H9 (cell line): ENCODE measurements at regions not wholly inside any gene's neighbourhood (a gene's known extent, or its start where the extent isn't known, plus 50 kb on each side); places are given as distances from the start of the nearest gene placed in this dataset.

ENCODE experiments used
- DNase-seq: peaks from one replicate; pipeline ENCODE4 v3.0.0-alpha.2; 2017
- H2AFZ ChIP-seq: one replicate; pipeline ENCODE4 v1.6.1; 2013; ENCODE audit warnings: mild to moderate bottlenecking, low read length, control low read depth, moderate library complexity
- H2AK5ac ChIP-seq: 2 replicates; pipeline ENCODE4 v1.6.1; 2013; ENCODE audit warnings: low read length, control low read depth, mixed read lengths; ENCODE audit not compliant: insufficient read length
- H2BK120ac ChIP-seq: one replicate; pipeline ENCODE4 v1.6.1; 2013; ENCODE audit warnings: low read depth, mild to moderate bottlenecking, low read length, control low read depth, inconsistent platforms; ENCODE audit not compliant: poor library complexity, severe bottlenecking
- H2BK12ac ChIP-seq: 2 replicates; pipeline ENCODE4 v1.6.1; 2013; ENCODE audit warnings: low read length, control low read depth, mixed read lengths, low read depth; ENCODE audit not compliant: insufficient read length
- H2BK15ac ChIP-seq: 2 replicates; pipeline ENCODE4 v1.6.1; 2013; ENCODE audit warnings: low read depth, low read length, control low read depth
- H2BK20ac ChIP-seq: one replicate; pipeline ENCODE4 v1.6.1; 2013; ENCODE audit warnings: low read depth, mild to moderate bottlenecking, low read length, control low read depth, inconsistent platforms; ENCODE audit not compliant: poor library complexity, severe bottlenecking
- H2BK5ac ChIP-seq: 2 replicates; pipeline ENCODE4 v1.6.1; 2013; ENCODE audit warnings: low read length, control low read depth, mixed read lengths; ENCODE audit not compliant: insufficient read length
- H3K14ac ChIP-seq: 2 replicates; pipeline ENCODE4 v1.6.1; 2013; ENCODE audit warnings: low read length, control low read depth; ENCODE audit not compliant: insufficient read depth
- H3K18ac ChIP-seq: 2 replicates; pipeline ENCODE4 v1.6.1; 2013; ENCODE audit warnings: low read depth, mild to moderate bottlenecking, mixed read lengths, low read length, control low read depth; ENCODE audit not compliant: insufficient read length
- H3K23ac ChIP-seq: 2 replicates; pipeline ENCODE4 v1.6.1; 2013; ENCODE audit warnings: low read length, control low read depth, mixed read lengths, low read depth; ENCODE audit not compliant: insufficient read length
- H3K23me2 ChIP-seq: 2 replicates; pipeline ENCODE4 v1.6.1; 2013; ENCODE audit warnings: low read depth, mild to moderate bottlenecking, mixed read lengths, low read length, control low read depth; ENCODE audit not compliant: insufficient read length, poor library complexity, severe bottlenecking
- H3K27ac ChIP-seq: 2 replicates; pipeline ENCODE4 v1.5.1; 2013; ENCODE audit warnings: low read length, control low read depth, mixed read lengths, low read depth; ENCODE audit not compliant: insufficient read length
- H3K27me3 ChIP-seq: 2 replicates; pipeline ENCODE4 v1.6.1; 2013; ENCODE audit warnings: low read length, control low read depth, inconsistent platforms; ENCODE audit not compliant: insufficient read depth
- H3K4ac ChIP-seq: 2 replicates; pipeline ENCODE4 v1.6.1; 2013; ENCODE audit warnings: low read depth, mild to moderate bottlenecking, control low read depth, inconsistent platforms, low read length, moderate library complexity
- H3K4me1 ChIP-seq: 2 replicates; pipeline ENCODE4 v1.6.1; 2013; ENCODE audit warnings: low read length, control low read depth, inconsistent platforms; ENCODE audit not compliant: insufficient read depth
- H3K4me2 ChIP-seq: 2 replicates; pipeline ENCODE4 v1.6.1; 2013; ENCODE audit warnings: low read length, control low read depth, mixed read lengths; ENCODE audit not compliant: insufficient read length, insufficient read depth
- H3K56ac ChIP-seq: 2 replicates; pipeline ENCODE4 v1.6.1; 2013; ENCODE audit warnings: low read depth, mild to moderate bottlenecking, mixed read lengths, low read length, control low read depth; ENCODE audit not compliant: insufficient read length
- H3K79me1 ChIP-seq: 2 replicates; pipeline ENCODE4 v1.6.1; 2013; ENCODE audit warnings: low read depth, mild to moderate bottlenecking, moderate library complexity, low read length, control low read depth, inconsistent platforms; ENCODE audit not compliant: insufficient read depth, poor library complexity, severe bottlenecking
- H3K79me2 ChIP-seq: 2 replicates; pipeline ENCODE4 v1.6.1; 2013; ENCODE audit warnings: low read length, control low read depth, inconsistent platforms; ENCODE audit not compliant: insufficient read depth
- H3K9ac ChIP-seq: 2 replicates; pipeline ENCODE4 v1.6.1; 2013; ENCODE audit warnings: low read length, control low read depth, mixed read lengths; ENCODE audit not compliant: insufficient read length; ENCODE audit errors: extremely low read depth
- H3K9me3 ChIP-seq: one replicate; pipeline ENCODE4 v1.6.1; 2013; ENCODE audit warnings: low read depth, low read length, inconsistent platforms; ENCODE audit not compliant: control insufficient read depth
- H3T11ph ChIP-seq: one replicate; pipeline ENCODE4 v1.6.1; 2013; ENCODE audit warnings: mild to moderate bottlenecking, low read length, control low read depth, inconsistent platforms
- H4K20me1 ChIP-seq: one replicate; pipeline ENCODE4 v1.6.1; 2013; ENCODE audit not compliant: control insufficient read depth, insufficient read length, insufficient read depth
- H4K5ac ChIP-seq: 2 replicates; pipeline ENCODE4 v1.6.1; 2013; ENCODE audit warnings: low read depth, mild to moderate bottlenecking, mixed read lengths, low read length, control low read depth; ENCODE audit not compliant: insufficient read length
- H4K8ac ChIP-seq: replicated peaks from 2 replicates; pipeline ENCODE4 v1.6.1; 2013; ENCODE audit warnings: low read length, control low read depth, mixed read lengths, low read depth; ENCODE audit not compliant: insufficient read length
- H4K91ac ChIP-seq: 2 replicates; pipeline ENCODE4 v1.6.1; 2013; ENCODE audit warnings: low read depth, mild to moderate bottlenecking, moderate library complexity, mixed read lengths, low read length, control low read depth; ENCODE audit not compliant: insufficient read length
- H3K27ac Mint-ChIP-seq, 3 experiments: 2 replicates in 2 of 3; 3 replicates in 1 of 3; pipeline ENCODE4 v1.8.0; 2020 to 2021; ENCODE audit warnings: mixed read lengths in 3 of 3, mild to moderate bottlenecking in 1 of 3, moderate library complexity in 1 of 3
- H3K27me3 Mint-ChIP-seq: 2 replicates; pipeline ENCODE4 v1.8.0; 2021; ENCODE audit warnings: low read depth, mild to moderate bottlenecking, moderate library complexity, mixed read lengths
- H3K36me3 Mint-ChIP-seq, 3 experiments: 2 replicates in 2 of 3; 3 replicates in 1 of 3; pipeline ENCODE4 v1.8.0; 2020 to 2021; ENCODE audit warnings: low read depth in 3 of 3, mixed read lengths in 3 of 3; ENCODE audit not compliant: insufficient read depth in 1 of 3
- H3K4me1 Mint-ChIP-seq, 2 experiments: 2 replicates each; pipeline ENCODE4 v1.8.0; 2020; ENCODE audit warnings: mixed read lengths in 2 of 2
- H3K4me3 Mint-ChIP-seq, 2 experiments: 2 replicates in 1 of 2; 3 replicates in 1 of 2; pipeline ENCODE4 v1.8.0; 2020 to 2021; ENCODE audit warnings: mild to moderate bottlenecking in 2 of 2, mixed read lengths in 2 of 2, moderate library complexity in 1 of 2
- H3K9me3 Mint-ChIP-seq, 2 experiments: 2 replicates in 1 of 2; 3 replicates in 1 of 2; pipeline ENCODE4 v1.8.0; 2020; ENCODE audit warnings: mild to moderate bottlenecking in 2 of 2, mixed read lengths in 2 of 2, moderate library complexity in 1 of 2
- CTCF ChIP-seq: fragments of 200-600 bp; sonication (generic); conservative IDR thresholded peaks from 3 replicates; pipeline ENCODE4 v1.8.0; 2021; ENCODE audit warnings: antibody characterized with exemption, mild to moderate bottlenecking
- WGBS: extraction: QIAGEN DNeasy Blood & Tissue Kit; methylation state at CpG from one replicate; pipeline ENCODE4 v1.1.7; 2013; ENCODE audit warnings: missing lambda C conversion rate, low lambda C conversion rate, mixed read lengths; ENCODE audit not compliant: insufficient read length; ENCODE audit errors: extremely low coverage; 5-methylcytosine and 5-hydroxymethylcytosine counted together

- Histone ChIP-seq H3K4me1 (no peaks in the 10 kb centered on the region), H3K23ac (no peak overlapping the region), H3K18ac (no peak overlapping the region), H2BK15ac (no peak overlapping the region), H3K27me3 (no peaks in the 10 kb centered on the region), H3K9ac (no peak overlapping the region), H3K9me3 (no peaks in the 10 kb centered on the region), H2BK5ac (no peak overlapping the region), H3K23me2 (no peaks in the 10 kb centered on the region), H2BK20ac (no peak overlapping the region), H2BK12ac (no peak overlapping the region), H4K20me1 (no peaks in the 10 kb centered on the region), H3K4me2 (no peak overlapping the region), H3K4ac (no peak overlapping the region), H4K5ac (no peak overlapping the region), H2AK5ac (no peak overlapping the region), H2AFZ (no peak overlapping the region), H3T11ph (no peak overlapping the region), H3K14ac (no peak overlapping the region), H2BK120ac (no peak overlapping the region), H4K8ac (no peak overlapping the region), H4K91ac (no peak overlapping the region), H3K79me1 (no peaks in the 10 kb centered on the region), H3K56ac (no peak overlapping the region), H3K79me2 (no peaks in the 10 kb centered on the region), H3K27ac (no peak overlapping the region)
- Mint-ChIP-seq H3K27me3 (no peaks in the 10 kb centered on the region), H3K27ac (no peak overlapping the region), H3K4me3 (no peak overlapping the region), H3K9me3 (no peaks in the 10 kb centered on the region), H3K4me1 (no peaks in the 10 kb centered on the region), H3K36me3 (no peaks in the 10 kb centered on the region)
- no CpG with 5 or more reads among the region's 2 CpGs for WGBS
- DNase-seq, result no peak
- TF ChIP-seq CTCF, result no peak
These were observed 636.1 kb downstream of the TMTC2 start for GRCh38 chr12:83322809-83323208.
